Duodenal mucosa (tissue), 2 donors: ENCODE measurements at regions not wholly inside any gene's neighbourhood (a gene's known extent, or its start where the extent isn't known, plus 50 kb on each side); places are given as distances from the start of the nearest gene placed in this dataset.
A peak's percentile ranks its signal among the peaks of the same experiment; 100 is the strongest.

ENCODE experiments used
- H3K27ac ChIP-seq: one replicate; pipeline ENCODE4 v1.7.0; 2013; ENCODE audit warnings: low read depth, low read length
- H3K27me3 ChIP-seq, 2 donors: one replicate each; pipeline ENCODE4 v1.7.0; 2013; ENCODE audit warnings: low read length in 2 of 2, control low read depth in 1 of 2; ENCODE audit not compliant: insufficient read depth in 2 of 2, control insufficient read depth in 1 of 2
- H3K36me3 ChIP-seq, 2 donors: one replicate each; pipeline ENCODE4 v1.7.0; 2013; ENCODE audit warnings: low read length in 2 of 2, control low read depth in 1 of 2; ENCODE audit not compliant: insufficient read depth in 2 of 2, control insufficient read depth in 1 of 2
- H3K4me1 ChIP-seq, 2 donors: one replicate each; pipeline ENCODE4 v1.7.0; 2013; ENCODE audit warnings: low read length in 2 of 2, control low read depth in 1 of 2; ENCODE audit not compliant: insufficient read depth in 2 of 2, control insufficient read depth in 1 of 2
- H3K4me3 ChIP-seq, 2 donors: one replicate each; pipeline ENCODE4 v1.7.0; 2013; ENCODE audit warnings: low read length in 2 of 2, low read depth in 1 of 2
- H3K9ac ChIP-seq, 2 donors: one replicate each; pipeline ENCODE4 v1.7.0; 2013; ENCODE audit warnings: low read length in 2 of 2, low read depth in 1 of 2
- H3K9me3 ChIP-seq, 2 donors: one replicate each; pipeline ENCODE4 v1.7.0; 2013; ENCODE audit warnings: low read length in 2 of 2, control low read depth in 1 of 2; ENCODE audit not compliant: control insufficient read depth in 1 of 2

DNA sequence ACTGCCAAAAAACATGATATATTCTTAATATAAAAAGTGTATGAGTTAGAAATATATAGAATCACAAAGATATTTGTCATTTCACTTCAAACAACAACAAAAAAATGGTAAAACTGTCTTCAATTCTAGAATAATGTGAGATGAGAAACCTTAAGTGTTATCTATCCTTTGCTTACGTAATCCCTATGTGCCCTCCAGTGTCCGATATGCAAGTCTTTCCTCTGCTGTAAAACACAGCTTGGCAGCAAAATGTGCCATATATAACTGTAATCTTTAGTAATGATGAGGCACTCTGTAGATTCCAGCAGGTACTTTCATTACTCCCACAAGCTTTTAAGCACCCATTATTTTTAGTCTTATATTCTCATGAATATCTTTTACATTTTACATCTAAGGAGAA is 555.1 kb upstream of the FRG1 start:
- no peaks in the 10 kb centered on the region for H3K4me1 ChIP-seq
- H3K27ac ChIP-seq, result no peak overlapping the region
- H3K4me3 ChIP-seq, result no peak overlapping the region
- H3K27me3 ChIP-seq, result no peaks in the 10 kb centered on the region
- H3K9ac ChIP-seq, result no peak overlapping the region
- no peaks in the 10 kb centered on the region for H3K9me3 ChIP-seq
- no peaks in the 10 kb centered on the region for H3K36me3 ChIP-seq

GRCh38 chr4:189396435-189396834 is 544.2 kb upstream of the FRG1 start:
- Histone ChIP-seq H3K9me3 (no peaks in the 10 kb centered on the region), H3K9ac (no peak overlapping the region), H3K27ac (no peak overlapping the region), H3K4me3 (no peak overlapping the region), H3K27me3 (no peaks in the 10 kb centered on the region), H3K36me3 (no peaks in the 10 kb centered on the region), H3K4me1 (no peaks in the 10 kb centered on the region)

- Histone ChIP-seq H3K9me3 (no peaks in the 10 kb centered on the region), H3K4me1 (no peaks in the 10 kb centered on the region), H3K27ac (no peak overlapping the region), H3K9ac (no peak overlapping the region), H3K4me3 (no peak overlapping the region), H3K36me3 (no peaks in the 10 kb centered on the region), H3K27me3 (no peaks in the 10 kb centered on the region)
Measured at GRCh38 chr4:189404271-189404670, 536.4 kb upstream of the FRG1 start.

- no peaks in the 10 kb centered on the region for H3K36me3 ChIP-seq
- H3K4me3 ChIP-seq, result no peak overlapping the region
- H3K9me3 ChIP-seq, result no peaks in the 10 kb centered on the region
- no peaks in the 10 kb centered on the region for H3K4me1 ChIP-seq
- H3K9ac ChIP-seq, result no peak overlapping the region
- H3K27ac ChIP-seq, result no peak overlapping the region
- H3K27me3 ChIP-seq, result no peaks in the 10 kb centered on the region
Measured at GRCh38 chr4:189409158-189409557, 531.5 kb upstream of the FRG1 start.

DNA sequence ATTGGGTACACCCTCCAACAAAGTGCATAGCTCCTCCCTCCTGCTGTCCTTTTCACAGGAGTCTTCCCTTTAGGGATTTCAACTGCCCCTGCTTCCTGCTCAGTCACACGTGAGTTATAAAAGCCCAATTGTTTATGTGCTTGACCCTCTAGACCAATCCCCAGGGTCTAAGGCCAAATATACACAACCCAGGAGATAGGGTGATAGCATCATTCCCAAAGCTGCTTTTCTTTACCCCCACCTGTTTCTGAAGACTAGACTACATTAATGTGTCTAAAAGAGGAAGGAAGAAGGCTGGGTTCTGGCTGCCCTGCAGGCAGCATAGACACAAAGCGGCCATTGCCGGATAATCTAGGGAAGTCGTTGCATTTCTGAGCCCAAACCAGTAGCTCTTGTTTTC is 526.7 kb upstream of the FRG1 start:
- Histone ChIP-seq H3K27me3 (no peaks in the 10 kb centered on the region), H3K36me3 (no peaks in the 10 kb centered on the region), H3K4me3 (no peak overlapping the region), H3K9ac (no peak overlapping the region), H3K27ac (no peak overlapping the region), H3K4me1 (no peaks in the 10 kb centered on the region), H3K9me3 (no peaks in the 10 kb centered on the region)

- H3K27ac ChIP-seq, result no peak overlapping the region
- peak overlapping the region in 1 of 2 donors; percentile 30 for H3K4me3 ChIP-seq
- H3K9ac ChIP-seq, result no peak overlapping the region
- H3K4me1 ChIP-seq, result no peaks in the 10 kb centered on the region
- no peaks in the 10 kb centered on the region for H3K9me3 ChIP-seq
- H3K27me3 ChIP-seq, result peaks cover 0 to 3% of the 10 kb centered on the region in 2 donors
- no peaks in the 10 kb centered on the region for H3K36me3 ChIP-seq
Measured at GRCh38 chr4:189420572-189420971, 520.1 kb upstream of the FRG1 start.

GRCh38 chr4:189436207-189436606 is 504.5 kb upstream of the FRG1 start:
- Histone ChIP-seq H3K36me3 (no peaks in the 10 kb centered on the region), H3K9ac (no peak overlapping the region), H3K27me3 (no peaks in the 10 kb centered on the region), H3K4me3 (no peak overlapping the region), H3K9me3 (no peaks in the 10 kb centered on the region), H3K27ac (no peak overlapping the region), H3K4me1 (no peaks in the 10 kb centered on the region)

DNA sequence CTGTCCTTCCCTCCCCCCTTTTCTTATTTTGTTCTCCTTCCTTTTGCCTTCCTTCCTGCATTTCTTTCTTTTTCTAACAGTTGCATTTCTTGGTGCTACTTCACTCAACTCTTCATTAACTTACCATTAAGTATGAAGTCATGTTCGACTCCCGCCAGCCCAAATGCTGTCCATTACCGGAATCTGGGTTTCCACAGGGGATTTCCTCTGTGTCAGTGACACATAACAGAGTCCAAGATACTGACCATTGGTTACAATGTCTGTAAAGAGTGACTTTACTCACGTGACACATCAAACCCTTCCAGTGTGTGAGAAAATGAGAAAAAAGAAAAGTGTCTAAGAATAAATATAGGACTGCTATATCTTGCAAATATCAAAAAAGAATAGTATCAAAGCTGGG is 500.0 kb upstream of the FRG1 start:
- Histone ChIP-seq H3K9me3 (no peaks in the 10 kb centered on the region), H3K4me3 (no peak overlapping the region), H3K27me3 (no peaks in the 10 kb centered on the region), H3K9ac (no peak overlapping the region), H3K4me1 (no peaks in the 10 kb centered on the region), H3K36me3 (no peaks in the 10 kb centered on the region), H3K27ac (no peak overlapping the region)

DNA sequence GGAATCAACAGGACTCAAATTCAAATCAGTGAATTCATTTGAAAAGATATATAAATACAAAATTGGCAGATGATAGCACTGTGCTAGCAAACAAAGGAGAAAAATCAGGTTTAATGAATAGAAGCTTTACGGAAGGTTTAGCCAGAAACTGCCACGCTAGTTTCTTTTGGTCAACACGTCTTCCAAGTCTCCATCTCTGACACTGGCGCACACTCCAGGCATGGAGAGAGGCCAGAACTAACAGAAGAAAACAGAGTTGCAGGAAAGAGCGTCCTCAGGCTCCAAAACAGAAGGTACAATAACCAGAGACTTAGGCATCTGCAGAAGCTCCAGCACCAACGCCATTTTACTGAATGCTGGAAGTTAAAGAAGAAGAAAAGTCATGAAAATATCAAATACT is 497.3 kb upstream of the FRG1 start:
- H3K27ac ChIP-seq, result no peak overlapping the region

DNA sequence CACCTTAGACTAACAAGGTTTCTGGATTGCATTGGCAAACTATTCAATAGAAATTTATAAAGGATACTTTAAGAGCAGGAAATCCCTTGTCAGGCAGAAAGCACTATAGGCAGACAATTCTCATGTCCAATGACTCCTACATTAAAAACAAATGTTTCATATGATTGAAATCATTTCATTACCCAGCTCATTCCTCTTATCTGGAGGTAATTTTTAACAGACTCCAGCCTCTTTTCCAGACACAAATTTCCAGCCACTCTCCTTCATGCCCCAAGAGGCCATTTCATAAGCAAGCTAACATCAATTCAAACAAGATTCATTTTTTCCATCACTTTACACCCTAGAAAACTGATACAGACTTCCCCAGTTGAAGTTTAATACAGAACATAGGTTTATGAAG is 495.1 kb upstream of the FRG1 start:
- Histone ChIP-seq H3K36me3 (no peaks in the 10 kb centered on the region), H3K4me1 (no peaks in the 10 kb centered on the region), H3K27ac (no peak overlapping the region), H3K9me3 (peaks cover 0 to 4% of the 10 kb centered on the region in 2 donors), H3K9ac (no peak overlapping the region), H3K27me3 (no peaks in the 10 kb centered on the region), H3K4me3 (no peak overlapping the region)

More for the DNA sequence above, 497.3 kb upstream of the FRG1 start:
- H3K36me3 ChIP-seq, result no peaks in the 10 kb centered on the region
- H3K9me3 ChIP-seq, result no peaks in the 10 kb centered on the region
- H3K27me3 ChIP-seq, result no peaks in the 10 kb centered on the region
- H3K4me3 ChIP-seq, result no peak overlapping the region
- H3K4me1 ChIP-seq, result no peaks in the 10 kb centered on the region
- no peak overlapping the region for H3K9ac ChIP-seq

DNA sequence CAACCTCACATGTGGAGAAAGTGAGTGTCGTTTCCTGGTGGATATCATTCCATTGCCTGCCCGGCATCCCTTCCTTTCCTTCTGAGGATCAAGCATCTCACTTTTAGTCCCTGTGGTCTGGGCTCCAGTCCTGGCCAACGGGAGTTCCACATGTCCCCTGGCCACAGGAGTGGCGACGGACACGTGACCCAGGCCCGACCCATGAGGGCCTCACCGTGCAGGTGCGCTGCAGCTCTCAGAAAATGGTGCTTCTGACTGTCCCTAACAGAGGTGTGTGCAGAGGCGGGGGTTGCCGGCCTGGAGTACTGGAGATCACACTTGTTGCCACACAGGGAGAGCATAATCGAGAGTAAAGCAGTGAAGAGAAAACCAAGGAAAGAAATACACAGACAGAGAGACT is 476.9 kb upstream of the FRG1 start:
- H3K4me1 ChIP-seq, result no peaks in the 10 kb centered on the region
- peaks cover 0 to 4% of the 10 kb centered on the region in 2 donors for H3K9me3 ChIP-seq
- H3K9ac ChIP-seq, result no peak overlapping the region
- no peak overlapping the region for H3K4me3 ChIP-seq
- no peak overlapping the region for H3K27ac ChIP-seq
- no peaks in the 10 kb centered on the region for H3K27me3 ChIP-seq
- no peaks in the 10 kb centered on the region for H3K36me3 ChIP-seq
